Retinal pigment epithelial cell (primary cell): ENCODE measurements at regions not wholly inside any gene's neighbourhood (a gene's known extent, or its start where the extent isn't known, plus 50 kb on each side); places are given as distances from the start of the nearest gene placed in this dataset.

Source experiments
- DNase-seq: peaks from one replicate; pipeline ENCODE4 v3.0.0-alpha.2; 2010; ENCODE audit warnings: low read depth
- H3K4me3 ChIP-seq: 2 replicates; pipeline ENCODE4 v1.5.1; 2011; ENCODE audit warnings: mild to moderate bottlenecking, low read length, control low read depth, moderate library complexity
- TF ChIP-seq, protein P1 (sequence below): conservative IDR thresholded peaks from 2 replicates; pipeline ENCODE4 v1.5.1; 2011; ENCODE audit warnings: low read depth, low read length, control low read depth, inconsistent platforms

DNA sequence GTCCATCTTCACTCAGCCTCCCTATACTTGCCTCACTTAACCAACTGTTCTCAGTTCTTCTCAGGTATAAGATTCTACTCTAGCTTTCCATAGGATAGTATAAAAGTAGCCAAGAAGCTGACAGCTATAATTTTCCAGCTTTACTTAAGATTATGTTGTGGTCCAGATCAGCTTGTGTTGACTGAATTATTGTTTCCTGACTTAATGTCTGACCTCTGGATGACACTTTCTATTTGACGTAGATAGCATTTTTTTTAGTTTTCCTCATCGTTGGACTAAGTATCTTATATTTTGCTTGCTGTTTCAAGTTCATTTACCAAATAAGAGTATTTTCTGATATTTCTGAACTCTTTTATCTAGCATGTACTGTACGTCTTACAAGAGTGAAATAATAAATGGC lies 1272.5 kb upstream of the CDH2 start:
- TF ChIP-seq, protein P1, sequence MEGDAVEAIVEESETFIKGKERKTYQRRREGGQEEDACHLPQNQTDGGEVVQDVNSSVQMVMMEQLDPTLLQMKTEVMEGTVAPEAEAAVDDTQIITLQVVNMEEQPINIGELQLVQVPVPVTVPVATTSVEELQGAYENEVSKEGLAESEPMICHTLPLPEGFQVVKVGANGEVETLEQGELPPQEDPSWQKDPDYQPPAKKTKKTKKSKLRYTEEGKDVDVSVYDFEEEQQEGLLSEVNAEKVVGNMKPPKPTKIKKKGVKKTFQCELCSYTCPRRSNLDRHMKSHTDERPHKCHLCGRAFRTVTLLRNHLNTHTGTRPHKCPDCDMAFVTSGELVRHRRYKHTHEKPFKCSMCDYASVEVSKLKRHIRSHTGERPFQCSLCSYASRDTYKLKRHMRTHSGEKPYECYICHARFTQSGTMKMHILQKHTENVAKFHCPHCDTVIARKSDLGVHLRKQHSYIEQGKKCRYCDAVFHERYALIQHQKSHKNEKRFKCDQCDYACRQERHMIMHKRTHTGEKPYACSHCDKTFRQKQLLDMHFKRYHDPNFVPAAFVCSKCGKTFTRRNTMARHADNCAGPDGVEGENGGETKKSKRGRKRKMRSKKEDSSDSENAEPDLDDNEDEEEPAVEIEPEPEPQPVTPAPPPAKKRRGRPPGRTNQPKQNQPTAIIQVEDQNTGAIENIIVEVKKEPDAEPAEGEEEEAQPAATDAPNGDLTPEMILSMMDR, result no peak
- DNase-seq, result no peak
- H3K4me3 ChIP-seq, result no peak overlapping the region

DNA sequence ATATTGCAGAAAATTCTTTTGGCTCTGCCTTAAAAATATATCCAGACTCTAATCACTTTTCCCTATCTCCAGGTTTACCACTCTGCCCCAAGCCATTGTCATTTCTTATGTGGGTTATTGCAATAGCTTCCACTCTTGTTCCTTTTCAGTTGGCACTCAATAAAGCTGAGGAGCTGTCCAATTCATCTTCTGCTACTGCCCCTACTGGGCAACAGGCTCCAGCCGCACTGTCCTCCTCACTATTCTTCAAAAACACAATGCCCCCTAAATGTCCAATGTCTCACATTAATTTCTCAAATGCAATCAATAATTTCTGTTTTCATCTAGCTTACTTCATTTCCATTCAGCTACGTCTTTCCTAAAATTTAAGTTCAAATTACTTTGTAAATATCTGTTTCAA lies 1262.5 kb upstream of the CDH2 start:
- H3K4me3 ChIP-seq, result no peak overlapping the region
- TF ChIP-seq, protein P1, result peak; percentile 35
- no peak for DNase-seq

DNA sequence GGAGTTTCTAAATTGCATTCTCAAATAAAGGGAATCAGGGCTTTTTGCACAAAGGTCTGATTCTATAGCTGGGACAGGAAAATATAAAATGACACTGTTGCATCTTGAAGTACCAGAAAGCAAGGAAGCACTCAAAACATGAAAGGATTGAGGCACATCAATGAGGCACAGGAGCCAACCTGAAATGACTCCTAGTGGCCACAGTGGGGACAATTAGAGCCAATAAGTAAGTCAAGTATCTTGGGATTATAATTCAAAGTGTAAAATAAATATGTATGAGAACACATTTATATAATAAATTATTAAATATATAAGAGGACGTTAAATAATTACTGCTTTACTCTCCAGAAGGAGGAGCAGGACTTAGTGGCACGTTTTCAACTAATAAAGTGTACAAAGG lies 1259.5 kb upstream of the CDH2 start:
- DNase-seq, result no peak

DNA sequence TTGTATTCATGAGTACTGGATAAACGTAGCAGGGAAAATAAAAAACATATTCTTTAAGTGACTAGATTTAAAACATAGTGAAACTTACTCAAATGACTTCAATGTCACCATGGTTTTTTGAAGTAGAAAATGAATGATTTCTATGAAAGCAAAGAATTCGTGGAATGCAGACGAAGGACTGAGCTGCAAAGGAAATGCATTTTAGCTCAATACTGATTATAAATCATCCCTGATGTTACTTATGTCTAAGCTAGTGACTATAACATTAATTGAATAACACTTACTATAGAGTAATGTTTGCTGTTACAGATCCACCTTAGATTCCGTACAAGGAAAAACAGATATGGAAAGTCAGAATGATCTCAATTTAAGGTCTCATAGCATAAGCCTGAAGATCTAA lies 1257.7 kb upstream of the CDH2 start:
- TF ChIP-seq, protein P1, result no peak
- no peak for DNase-seq
- H3K4me3 ChIP-seq, result no peak overlapping the region

More for the DNA sequence above, 1259.5 kb upstream of the CDH2 start:
- H3K4me3 ChIP-seq, result no peak overlapping the region
- TF ChIP-seq, protein P1, result no peak

DNA sequence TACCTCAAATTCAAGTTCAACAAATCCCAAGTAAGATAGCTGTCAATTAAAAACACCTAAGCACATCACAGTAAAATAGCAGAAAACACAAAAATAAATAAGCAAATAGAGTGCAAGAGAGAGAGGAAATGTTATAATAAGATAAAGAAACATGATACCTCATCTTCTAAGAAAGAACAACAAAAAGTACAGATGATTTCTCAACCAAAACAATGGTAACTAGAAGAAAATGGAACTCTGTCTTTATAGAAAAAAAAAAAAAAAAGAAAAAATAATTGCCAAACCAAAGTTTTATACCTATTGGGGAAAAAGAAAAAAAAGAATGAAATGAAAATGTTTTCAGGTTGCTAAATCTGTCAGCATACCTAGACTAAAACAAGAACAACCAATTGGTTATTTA lies 1253.5 kb upstream of the CDH2 start:
- TF ChIP-seq, protein P1, result no peak
- DNase-seq, result no peak
- H3K4me3 ChIP-seq, result no peak overlapping the region

DNA sequence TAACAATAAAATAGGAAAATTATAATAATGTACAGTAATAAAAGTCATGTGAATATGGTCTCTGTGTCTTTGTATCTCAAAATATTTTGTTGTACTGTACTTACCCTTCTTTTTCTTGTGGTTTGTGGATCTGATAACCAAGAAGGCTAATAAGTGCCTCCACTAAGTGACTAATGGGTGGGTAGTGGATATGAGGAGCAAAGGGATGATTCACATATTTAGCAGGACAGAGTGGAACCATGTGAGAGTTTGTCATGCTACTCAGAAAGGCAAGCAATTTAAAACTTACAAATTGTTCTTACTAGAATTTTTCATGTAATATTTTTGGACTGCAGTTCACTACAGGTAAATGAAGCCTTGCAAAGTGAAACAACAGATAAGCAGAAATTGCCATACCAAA lies 1241.2 kb upstream of the CDH2 start:
- peak; percentile 46 for DNase-seq
- TF ChIP-seq, protein P1, result no peak
- no peak overlapping the region for H3K4me3 ChIP-seq

DNA sequence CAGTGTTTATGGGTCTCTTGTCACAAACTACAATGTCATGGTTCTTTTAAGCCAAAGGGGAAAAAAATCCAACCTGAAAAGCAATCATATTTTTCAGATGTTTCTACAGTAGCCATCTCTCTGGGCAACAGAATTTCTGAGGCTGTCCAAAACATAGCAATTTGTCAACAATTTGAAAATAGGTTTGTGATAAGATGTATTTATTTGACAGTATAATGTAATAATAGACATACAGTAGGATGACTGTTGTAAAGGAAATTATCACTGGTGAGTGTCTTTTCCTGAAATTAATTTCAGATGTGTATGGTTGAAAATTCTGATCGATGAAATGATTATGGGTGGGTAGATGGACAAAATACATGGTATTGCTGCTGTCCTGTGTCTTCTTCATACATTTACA lies 1230.1 kb upstream of the CDH2 start:
- DNase-seq, result no peak
- TF ChIP-seq, protein P1, result no peak
- H3K4me3 ChIP-seq, result no peak overlapping the region
